D721Med (cell line): ENCODE measurements at regions not wholly inside any gene's neighbourhood (a gene's known extent, or its start where the extent isn't known, plus 50 kb on each side); places are given as distances from the start of the nearest gene placed in this dataset.

Experiments
- DNase-seq: peaks from one replicate; pipeline ENCODE4 v3.0.0; 2011; ENCODE audit warnings: low spot score; ENCODE audit not compliant: insufficient read length
- FAIRE-seq: peaks from 2 replicates; lab custom pipeline; 2011; peaks lifted over from hg19 to GRCh38; lab: Jason Lieb, UNC
- CTCF ChIP-seq: IDR thresholded peaks from 2 replicates; pipeline ENCODE4 v1.5.1; 2012; ENCODE audit warnings: mild to moderate bottlenecking, control low read depth; ENCODE audit not compliant: insufficient read depth; ENCODE audit errors: missing control alignments

- TF ChIP-seq CTCF = no peak
- FAIRE-seq = no peak
- DNase-seq = no peak
These were observed 132.0 kb upstream of the TET2 start for GRCh38 chr4:105014635-105015034.

GRCh38 chr4:105015750-105016149 lies 130.9 kb upstream of the TET2 start:
- no peak for TF ChIP-seq CTCF
- DNase-seq (no peak), FAIRE-seq (no peak)

- no peak for DNase-seq
- TF ChIP-seq CTCF = no peak
- no peak for FAIRE-seq
These were observed 123.6 kb upstream of the TET2 start for GRCh38 chr4:105022811-105023667.

GRCh38 chr4:105023668-105024055 lies 123.0 kb upstream of the TET2 start:
- DNase-seq (no peak), FAIRE-seq (peak; percentile 21)
- no peak for TF ChIP-seq CTCF

GRCh38 chr4:105025263-105026017 lies 121.2 kb upstream of the TET2 start:
- no peak for TF ChIP-seq CTCF
- DNase-seq = no peak
- FAIRE-seq = no peak

- TF ChIP-seq CTCF = no peak
- FAIRE-seq (no peak), DNase-seq (no peak)
These were observed 109.7 kb upstream of the TET2 start for GRCh38 chr4:105036991-105037390.
